NB4 (cell line): ENCODE measurements at regions not wholly inside any gene's neighbourhood (a gene's known extent, or its start where the extent isn't known, plus 50 kb on each side); places are given as distances from the start of the nearest gene placed in this dataset.

Experiments used
- MAX ChIP-seq: IDR thresholded peaks from 2 replicates; pipeline ENCODE4 v1.6.1; 2011; ENCODE audit warnings: low read depth, low read length
- POLR2A ChIP-seq: IDR thresholded peaks from 2 replicates; pipeline ENCODE4 v1.6.1; 2011; ENCODE audit warnings: mild to moderate bottlenecking; ENCODE audit not compliant: insufficient read length; ENCODE audit errors: extremely low read depth
- TF ChIP-seq, protein P1 (sequence below): IDR thresholded peaks from one replicate; pipeline ENCODE4 v1.5.1; 2012; ENCODE audit warnings: low read depth, low read length

- TF ChIP-seq, protein P1, sequence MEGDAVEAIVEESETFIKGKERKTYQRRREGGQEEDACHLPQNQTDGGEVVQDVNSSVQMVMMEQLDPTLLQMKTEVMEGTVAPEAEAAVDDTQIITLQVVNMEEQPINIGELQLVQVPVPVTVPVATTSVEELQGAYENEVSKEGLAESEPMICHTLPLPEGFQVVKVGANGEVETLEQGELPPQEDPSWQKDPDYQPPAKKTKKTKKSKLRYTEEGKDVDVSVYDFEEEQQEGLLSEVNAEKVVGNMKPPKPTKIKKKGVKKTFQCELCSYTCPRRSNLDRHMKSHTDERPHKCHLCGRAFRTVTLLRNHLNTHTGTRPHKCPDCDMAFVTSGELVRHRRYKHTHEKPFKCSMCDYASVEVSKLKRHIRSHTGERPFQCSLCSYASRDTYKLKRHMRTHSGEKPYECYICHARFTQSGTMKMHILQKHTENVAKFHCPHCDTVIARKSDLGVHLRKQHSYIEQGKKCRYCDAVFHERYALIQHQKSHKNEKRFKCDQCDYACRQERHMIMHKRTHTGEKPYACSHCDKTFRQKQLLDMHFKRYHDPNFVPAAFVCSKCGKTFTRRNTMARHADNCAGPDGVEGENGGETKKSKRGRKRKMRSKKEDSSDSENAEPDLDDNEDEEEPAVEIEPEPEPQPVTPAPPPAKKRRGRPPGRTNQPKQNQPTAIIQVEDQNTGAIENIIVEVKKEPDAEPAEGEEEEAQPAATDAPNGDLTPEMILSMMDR = no peak
- TF ChIP-seq POLR2A (no peak), MAX (no peak)
Measured at GRCh38 chr12:4133636-4134447, 139.7 kb upstream of the CCND2 start.
